Thyroid gland (tissue), 4 donors: ENCODE measurements at regions not wholly inside any gene's neighbourhood (a gene's known extent, or its start where the extent isn't known, plus 50 kb on each side); places are given as distances from the start of the nearest gene placed in this dataset.
"Not testable (repeated sequence)": the region's sequence is repeated elsewhere in the genome, so short reads cannot be mapped to it uniquely, and the experiment has no call there.

Experiments used
- CTCF ChIP-seq, 6 experiments: fragments of 200-600 bp in 3 of 6; fragments of 450-650 bp in 3 of 6; sonication (generic) in 3 of 6; IDR thresholded peaks; one replicate each; pipeline ENCODE4 v1.5.1; 2016 to 2019; ENCODE audit warnings: antibody characterized with exemption in 6 of 6, mild to moderate bottlenecking in 2 of 6, inconsistent platforms in 1 of 6, moderate library complexity in 1 of 6
- POLR2A ChIP-seq, 2 donors: fragments of 450-650 bp; IDR thresholded peaks; one replicate each; pipeline ENCODE4 v1.6.1; 2017; ENCODE audit warnings: antibody characterized with exemption in 2 of 2, mild to moderate bottlenecking in 2 of 2, moderate library complexity in 1 of 2

DNA sequence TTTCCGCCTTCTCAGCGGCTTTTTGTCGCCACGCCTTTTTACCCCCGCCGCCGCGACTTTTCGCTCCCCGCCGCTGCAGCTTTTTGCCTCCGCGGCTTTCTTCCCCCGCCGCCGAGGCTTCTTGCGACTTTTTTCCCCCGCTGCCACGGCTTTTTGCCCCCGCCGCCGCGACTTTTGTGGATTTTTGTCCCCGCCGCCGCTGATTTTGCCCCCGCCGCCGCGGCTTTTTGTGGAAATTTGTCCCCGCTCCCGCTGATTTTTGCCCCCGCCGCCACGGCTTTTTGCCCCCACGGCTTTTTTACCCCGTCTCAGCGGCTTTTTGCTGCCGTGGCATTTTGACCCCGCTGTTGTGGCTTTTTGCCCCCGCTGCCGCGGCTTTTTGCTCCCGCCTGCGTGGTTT lies 4829.2 kb upstream of the OR11H1 start:
- TF ChIP-seq CTCF, POLR2A (IDR thresholded peaks at IDR 0.05): not testable (repeated sequence)
